ENCODE measurements at regions not wholly inside any gene's neighbourhood (a gene's known extent, or its start where the extent isn't known, plus 50 kb on each side); places are given as distances from the start of the nearest gene placed in this dataset.
A peak's percentile ranks its signal among the peaks of the same experiment; 100 is the strongest.
"Not testable (repeated sequence)": the region's sequence is repeated elsewhere in the genome, so short reads cannot be mapped to it uniquely, and the experiment has no call there.

DNA sequence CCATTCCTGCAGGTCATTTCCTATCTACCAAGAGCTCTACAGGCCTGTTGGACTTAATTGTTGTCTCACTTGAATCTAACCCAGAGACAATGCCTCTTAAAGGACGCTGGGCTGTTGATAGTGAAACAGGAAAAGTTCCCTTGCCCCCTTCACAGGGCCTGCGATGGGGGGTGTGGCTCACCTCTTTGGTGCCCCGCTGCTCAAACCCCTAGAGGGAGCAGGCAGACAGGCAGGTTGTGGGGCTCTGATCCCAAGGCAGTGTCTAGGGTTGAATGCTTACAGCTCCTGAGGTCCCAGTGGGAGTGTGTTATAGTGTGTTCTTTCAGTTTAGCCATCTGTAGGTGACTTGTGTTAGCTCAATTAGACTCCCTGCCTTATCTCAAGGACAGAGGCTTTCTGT is 68.0 kb downstream of the OTOR start:
- Mint-ChIP-seq H3K9me3 (peaks cover 0 to under 1% (median 0%) of the 10 kb centered on the region in 5 donors), H3K36me3 (no peaks in the 10 kb centered on the region), H3K4me3 (no peak overlapping the region), H3K27ac (no peak overlapping the region), H3K4me1 (no peaks in the 10 kb centered on the region), H3K27me3 (peaks cover 4 to 20% of the 10 kb centered on the region in 2 donors)
- POLR2A ChIA-PET = no interaction called here
- H3K4me1 ChIP-seq (ENCODE audit: insufficient read depth, low read length) = no peaks in the 10 kb centered on the region
- no peaks in the 10 kb centered on the region for H3K36me3 ChIP-seq (ENCODE audit: insufficient read depth, low read length)
- H3K9me3 ChIP-seq (ENCODE audit: low read length) = no peaks in the 10 kb centered on the region
- no peak overlapping the region for H3K4me3 ChIP-seq (ENCODE audit: low read length)
- no peaks in the 10 kb centered on the region for H3K27me3 ChIP-seq (ENCODE audit: insufficient read depth, low read length, poor library complexity, severe bottlenecking)
- H3K27ac ChIP-seq (ENCODE audit: low read depth, low read length) = no peak overlapping the region
- no peak for DNase-seq
- CTCF ChIA-PET = no interaction called here

GRCh38 chr20:16819483-16819882 is 71.3 kb downstream of the OTOR start:
- ChIA-PET CTCF (no interaction called here), POLR2A (no interaction called here)
- H3K27me3 Mint-ChIP-seq = peaks cover 12 to 30% of the 10 kb centered on the region in 2 donors
- H3K36me3 Mint-ChIP-seq = no peaks in the 10 kb centered on the region
- no peaks in the 10 kb centered on the region for H3K9me3 ChIP-seq (ENCODE audit: low read length)
- H3K4me3 Mint-ChIP-seq = no peak overlapping the region
- no peaks in the 10 kb centered on the region for H3K9me3 Mint-ChIP-seq
- H3K27ac Mint-ChIP-seq = no peak overlapping the region
- H3K27ac ChIP-seq (ENCODE audit: low read depth, low read length) = no peak overlapping the region
- no peak overlapping the region for H3K4me3 ChIP-seq (ENCODE audit: low read length)
- H3K4me1 Mint-ChIP-seq = no peaks in the 10 kb centered on the region
- no peaks in the 10 kb centered on the region for H3K36me3 ChIP-seq (ENCODE audit: insufficient read depth, low read length)
- no peak for DNase-seq
- H3K4me1 ChIP-seq (ENCODE audit: insufficient read depth, low read length) = no peaks in the 10 kb centered on the region
- H3K27me3 ChIP-seq (ENCODE audit: insufficient read depth, low read length, poor library complexity, severe bottlenecking) = no peaks in the 10 kb centered on the region

DNA sequence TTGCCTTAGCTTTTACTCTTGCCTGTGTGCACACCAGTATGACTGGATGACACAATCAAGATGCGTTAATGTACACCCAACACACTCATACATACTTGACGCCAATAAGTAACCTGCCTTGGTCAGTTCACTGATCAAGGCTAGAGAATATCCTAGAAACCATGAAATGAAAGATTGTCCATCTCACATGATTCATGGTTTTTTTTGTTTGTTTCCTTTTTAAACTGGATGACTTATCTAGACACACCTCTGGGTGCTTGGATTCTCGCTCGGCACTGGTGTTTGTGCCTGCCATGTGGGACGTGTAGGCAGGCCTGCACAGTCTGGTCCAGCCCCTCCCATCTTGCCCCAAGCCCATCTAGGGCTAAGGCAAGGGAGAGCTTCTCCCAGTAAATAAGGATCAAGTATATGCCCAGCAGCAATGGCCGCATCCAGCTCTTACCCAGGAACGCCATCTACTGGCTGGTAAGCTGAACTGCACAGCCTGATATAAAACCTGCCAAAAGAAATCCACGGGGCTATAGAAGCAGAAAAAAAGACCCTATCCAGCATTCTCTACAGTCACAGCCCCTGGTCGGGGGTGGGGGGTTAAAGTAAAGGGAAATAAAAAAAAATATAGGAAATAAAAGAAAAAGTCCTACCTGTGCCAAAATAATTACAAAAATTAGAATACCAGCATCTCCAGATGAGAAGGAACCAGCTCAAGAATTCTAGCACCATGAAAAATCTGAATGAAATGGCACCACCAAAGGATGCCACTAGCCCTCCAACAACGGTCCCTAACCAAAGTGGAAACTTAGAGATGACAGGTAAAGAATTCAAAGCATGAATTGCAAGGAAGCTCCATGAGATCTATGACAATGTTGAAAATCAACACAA is 73.3 kb downstream of the OTOR start:
- no peak for DNase-seq
- H3K27ac Mint-ChIP-seq = no peak overlapping the region
- no peak overlapping the region for H3K27ac ChIP-seq (ENCODE audit: low read depth, low read length)
- H3K4me3 ChIP-seq (ENCODE audit: low read length) = no peak overlapping the region
- CTCF ChIA-PET = interaction anchor here (0.7 to 2.0 kb wide), 2 partner anchors 19 to 131 kb away, joined by 3 to 9 read pairs; no protein-coding TSS in a partner anchor
- H3K9me3 Mint-ChIP-seq = no peaks in the 10 kb centered on the region
- no peak overlapping the region for H3K4me3 Mint-ChIP-seq
- H3K4me1 Mint-ChIP-seq = no peaks in the 10 kb centered on the region
- peaks cover 14 to 22% of the 10 kb centered on the region in 2 donors for H3K27me3 Mint-ChIP-seq
- no peaks in the 10 kb centered on the region for H3K36me3 Mint-ChIP-seq
- H3K4me1 ChIP-seq (ENCODE audit: insufficient read depth, low read length) = no peaks in the 10 kb centered on the region
- no peaks in the 10 kb centered on the region for H3K27me3 ChIP-seq (ENCODE audit: insufficient read depth, low read length, poor library complexity, severe bottlenecking)
- H3K9me3 ChIP-seq (ENCODE audit: low read length) = no peaks in the 10 kb centered on the region
- H3K36me3 ChIP-seq (ENCODE audit: insufficient read depth, low read length) = no peaks in the 10 kb centered on the region
- POLR2A ChIA-PET = no interaction called here

GRCh38 chr20:16824664-16825063 is 76.5 kb downstream of the OTOR start:
- H3K4me3 ChIP-seq (ENCODE audit: low read length) = no peak overlapping the region
- CTCF ChIA-PET = no interaction called here
- no peaks in the 10 kb centered on the region for H3K9me3 ChIP-seq (ENCODE audit: low read length)
- Mint-ChIP-seq H3K4me1 (no peaks in the 10 kb centered on the region), H3K9me3 (no peaks in the 10 kb centered on the region), H3K4me3 (no peak overlapping the region), H3K27me3 (peaks cover 14 to 18% of the 10 kb centered on the region in 2 donors), H3K27ac (no peak overlapping the region), H3K36me3 (no peaks in the 10 kb centered on the region)
- H3K4me1 ChIP-seq (ENCODE audit: insufficient read depth, low read length) = no peaks in the 10 kb centered on the region
- DNase-seq = no peak
- H3K27ac ChIP-seq (ENCODE audit: low read depth, low read length) = no peak overlapping the region
- no peaks in the 10 kb centered on the region for H3K27me3 ChIP-seq (ENCODE audit: insufficient read depth, low read length, poor library complexity, severe bottlenecking)
- no peaks in the 10 kb centered on the region for H3K36me3 ChIP-seq (ENCODE audit: insufficient read depth, low read length)
- POLR2A ChIA-PET = no interaction called here

DNA sequence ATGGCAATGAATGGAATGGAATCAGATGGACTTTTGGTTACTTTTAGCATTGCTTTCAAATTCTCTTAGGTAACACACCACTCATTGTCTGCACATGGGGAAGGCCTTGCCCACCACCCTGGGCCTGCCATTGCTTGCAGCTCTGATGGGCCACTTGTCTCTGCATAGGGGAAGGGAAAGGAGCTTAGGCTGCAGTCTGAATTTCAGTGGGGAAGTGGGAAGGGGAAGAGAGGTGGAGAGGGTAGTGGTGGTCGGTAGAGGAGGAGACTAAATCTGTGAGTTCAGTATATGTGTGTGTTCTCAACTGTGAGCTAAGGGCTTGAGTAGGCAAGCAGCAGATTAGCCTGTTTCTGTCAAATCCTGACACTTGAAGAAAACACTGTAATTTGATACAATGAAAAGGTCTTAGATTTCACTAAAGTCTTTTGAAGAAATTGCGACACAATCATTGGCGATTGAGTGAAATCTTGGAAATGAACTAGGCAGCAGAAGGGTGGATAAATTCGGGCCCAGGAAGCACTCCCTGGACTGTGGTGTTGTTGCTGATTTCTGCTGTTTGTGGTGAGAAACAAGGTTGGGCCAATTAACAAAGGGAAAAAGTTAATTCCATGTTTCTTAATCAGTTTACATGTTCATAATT is 80.6 kb downstream of the OTOR start:
- Mint-ChIP-seq H3K9me3 (no peaks in the 10 kb centered on the region), H3K27me3 (peaks cover 12% of the 10 kb centered on the region in 2 donors), H3K4me1 (no peaks in the 10 kb centered on the region), H3K4me3 (no peak overlapping the region), H3K36me3 (no peaks in the 10 kb centered on the region), H3K27ac (peak overlapping the region in 1 of 8 donors; percentile 34)
- no peak for DNase-seq
- H3K27me3 ChIP-seq (ENCODE audit: insufficient read depth, low read length, poor library complexity, severe bottlenecking) = no peaks in the 10 kb centered on the region
- H3K36me3 ChIP-seq (ENCODE audit: insufficient read depth, low read length) = no peaks in the 10 kb centered on the region
- CTCF ChIA-PET = no interaction called here
- no peak overlapping the region for H3K4me3 ChIP-seq (ENCODE audit: low read length)
- no peaks in the 10 kb centered on the region for H3K4me1 ChIP-seq (ENCODE audit: insufficient read depth, low read length)
- POLR2A ChIA-PET = no interaction called here
- H3K27ac ChIP-seq (ENCODE audit: low read depth, low read length) = no peak overlapping the region
- H3K9me3 ChIP-seq (ENCODE audit: low read length) = no peaks in the 10 kb centered on the region

- DNase-seq; H3K4me1 ChIP-seq (ENCODE audit: insufficient read depth, low read length); H3K27ac Mint-ChIP-seq; CTCF ChIA-PET; H3K27ac ChIP-seq (ENCODE audit: low read depth, low read length); H3K9me3 Mint-ChIP-seq; H3K36me3 Mint-ChIP-seq; H3K9me3 ChIP-seq (ENCODE audit: low read length); H3K4me3 Mint-ChIP-seq; H3K27me3 Mint-ChIP-seq; H3K4me3 ChIP-seq (ENCODE audit: low read length); H3K27me3 ChIP-seq (ENCODE audit: insufficient read depth, low read length, poor library complexity, severe bottlenecking); H3K4me1 Mint-ChIP-seq; POLR2A ChIA-PET; H3K36me3 ChIP-seq (ENCODE audit: insufficient read depth, low read length): not testable (repeated sequence)
Measured at GRCh38 chr20:16835690-16836089, 87.5 kb downstream of the OTOR start.

GRCh38 chr20:16842486-16843120 is 94.4 kb downstream of the OTOR start:
- Mint-ChIP-seq H3K4me1 (no peaks in the 10 kb centered on the region), H3K4me3 (no peak overlapping the region), H3K36me3 (no peaks in the 10 kb centered on the region), H3K9me3 (no peaks in the 10 kb centered on the region), H3K27me3 (peaks cover 0 to 2% of the 10 kb centered on the region in 2 donors), H3K27ac (no peak overlapping the region)
- DNase-seq = no peak
- Histone ChIP-seq H3K36me3 (ENCODE audit: insufficient read depth, low read length) (no peaks in the 10 kb centered on the region), H3K9me3 (ENCODE audit: low read length) (no peaks in the 10 kb centered on the region), H3K4me1 (ENCODE audit: insufficient read depth, low read length) (no peaks in the 10 kb centered on the region), H3K4me3 (ENCODE audit: low read length) (no peak overlapping the region), H3K27ac (ENCODE audit: low read depth, low read length) (no peak overlapping the region), H3K27me3 (ENCODE audit: insufficient read depth, low read length, poor library complexity, severe bottlenecking) (no peaks in the 10 kb centered on the region)
- ChIA-PET CTCF (no interaction called here), POLR2A (no interaction called here)

- Histone ChIP-seq H3K27me3 (ENCODE audit: insufficient read depth, low read length, poor library complexity, severe bottlenecking) (no peaks in the 10 kb centered on the region), H3K27ac (ENCODE audit: low read depth, low read length) (no peak overlapping the region), H3K4me3 (ENCODE audit: low read length) (no peak overlapping the region), H3K9me3 (ENCODE audit: low read length) (no peaks in the 10 kb centered on the region), H3K4me1 (ENCODE audit: insufficient read depth, low read length) (no peaks in the 10 kb centered on the region), H3K36me3 (ENCODE audit: insufficient read depth, low read length) (no peaks in the 10 kb centered on the region)
- peaks cover 0 to 2% of the 10 kb centered on the region in 2 donors for H3K27me3 Mint-ChIP-seq
- ChIA-PET POLR2A (no interaction called here), CTCF (no interaction called here)
- H3K36me3 Mint-ChIP-seq = no peaks in the 10 kb centered on the region
- no peaks in the 10 kb centered on the region for H3K9me3 Mint-ChIP-seq
- no peak overlapping the region for H3K4me3 Mint-ChIP-seq
- no peak for DNase-seq
- no peak overlapping the region for H3K27ac Mint-ChIP-seq
- H3K4me1 Mint-ChIP-seq = no peaks in the 10 kb centered on the region
Measured at GRCh38 chr20:16844406-16844805, 96.2 kb downstream of the OTOR start.

Measured in CD8-positive, alpha-beta memory T cell (primary cell).